HepG2 (cell line): ENCODE measurements at regions not wholly inside any gene's neighbourhood (a gene's known extent, or its start where the extent isn't known, plus 50 kb on each side); places are given as distances from the start of the nearest gene placed in this dataset.

Experiments
- ATAC-seq: fragments of 200-7000 bp; cut with Tn5 transposase; 3 replicates; pipeline ENCODE4 v1.9.1; 2020; ENCODE audit warnings: mild to moderate bottlenecking, moderate library complexity
- BruUV-seq: library from RNA; stranded (reverse); fragments of 400-500 nt; replicated peaks from 2 replicates; lab custom pipeline; 2021; lab: Mats Ljungman, UMichigan
- CTCF ChIA-PET: fragments of 300-600 bp; formaldehyde crosslinking; extraction: SDS; loops from one replicate; lab custom pipeline; 2021; ENCODE audit warnings: low total read pairs, inconsistent platforms, low intra/inter-chr PET ratio; lab: Yijun Ruan, JAX
- POLR2A ChIA-PET: fragments of 350-600 bp; sonication (Branson Sonifier 250); formaldehyde crosslinking; loops from one replicate; lab custom pipeline; 2020; ENCODE audit warnings: antibody characterized with exemption, inconsistent platforms; lab: Yijun Ruan, JAX
- DNase-seq: peaks from one replicate; pipeline ENCODE4 v3.0.0-alpha.2; 2015; ENCODE audit warnings: low spot score
- FAIRE-seq: peaks from 3 replicates; lab custom pipeline; 2011; peaks lifted over from hg19 to GRCh38; lab: Jason Lieb, UNC
- H2AFZ ChIP-seq: one replicate; pipeline ENCODE4 v1.6.1; 2011; ENCODE audit warnings: low read length, inconsistent platforms
- H3K27ac ChIP-seq: fragments of 300-600 bp; 3 replicates; pipeline ENCODE4 v1.8.0; 2011; ENCODE audit warnings: mixed run types, mild to moderate bottlenecking, mixed read lengths, low read length, inconsistent platforms; ENCODE audit not compliant: insufficient read depth; ENCODE audit errors: extremely low read length
- H3K27me3 ChIP-seq, 2 experiments: fragments of 200-600 bp in 1 of 2; 2 replicates in 1 of 2; 3 replicates in 1 of 2; pipeline versions ENCODE4 v1.6.0 to v1.8.0; 2011; ENCODE audit warnings: low read length in 2 of 2, mild to moderate bottlenecking in 2 of 2, moderate library complexity in 2 of 2, inconsistent platforms in 1 of 2; ENCODE audit not compliant: insufficient read depth in 2 of 2, control insufficient read depth in 1 of 2
- H3K36me3 ChIP-seq, 2 experiments: fragments of 200-600 bp in 1 of 2; replicated peaks in 1 of 2; 2 replicates in 1 of 2; 3 replicates in 1 of 2; pipeline versions ENCODE4 v1.5.1 to v1.8.0; 2011; ENCODE audit warnings: low read length in 2 of 2, inconsistent platforms in 1 of 2; ENCODE audit not compliant: insufficient read depth in 2 of 2, control insufficient read depth in 1 of 2
- H3K4me1 ChIP-seq: 2 replicates; pipeline ENCODE4 v1.5.1; 2012; ENCODE audit warnings: low read length, inconsistent platforms; ENCODE audit not compliant: insufficient read depth
- H3K4me2 ChIP-seq: 2 replicates; pipeline ENCODE4 v1.6.0; 2011; ENCODE audit warnings: low read depth, low read length, inconsistent platforms
- H3K4me3 ChIP-seq, 3 experiments: fragments of 200-600 bp in 1 of 3; sonication (generic), shearing (Covaris generic) in 1 of 3; replicated peaks in 1 of 3; 2 replicates each; pipeline ENCODE4 v1.5.1; 2011 to 2016; ENCODE audit warnings: low read length in 3 of 3, inconsistent platforms in 2 of 3, low read depth in 2 of 3, mild to moderate bottlenecking in 2 of 3, control low read depth in 1 of 3, mixed read lengths in 1 of 3; ENCODE audit not compliant: insufficient read depth in 1 of 3
- H3K79me2 ChIP-seq: one replicate; pipeline ENCODE4 v1.6.1; 2011; ENCODE audit warnings: low read length, inconsistent platforms; ENCODE audit not compliant: insufficient read depth
- H3K9ac ChIP-seq: 2 replicates; pipeline ENCODE4 v1.6.0; 2011; ENCODE audit warnings: mild to moderate bottlenecking, low read depth, low read length, inconsistent platforms; ENCODE audit not compliant: insufficient read depth
- H3K9me3 ChIP-seq: 2 replicates; pipeline ENCODE4 v1.5.1; 2012; ENCODE audit warnings: mild to moderate bottlenecking, low read length
- H4K20me1 ChIP-seq: 2 replicates; pipeline ENCODE4 v1.6.0; 2011; ENCODE audit warnings: inconsistent platforms, mild to moderate bottlenecking, low read length, moderate library complexity; ENCODE audit not compliant: insufficient read depth
- DZIP1 ChIP-seq: sonication (generic); formaldehyde crosslinking; IDR thresholded peaks from 2 replicates; pipeline ENCODE4 v1.5.0; 2020; ENCODE audit warnings: mild to moderate bottlenecking, missing genetic modification reagents
- FOXC1 ChIP-seq: sonication (generic); formaldehyde crosslinking; IDR thresholded peaks from 2 replicates; pipeline ENCODE4 v1.8.0; 2022; ENCODE audit warnings: mild to moderate bottlenecking, missing genetic modification reagents, borderline replicate concordance
- MED13 ChIP-seq: sonication (generic); formaldehyde crosslinking; IDR thresholded peaks from 2 replicates; pipeline ENCODE4 v1.5.0; 2020; ENCODE audit warnings: missing genetic modification reagents
- TRIM24 ChIP-seq: sonication (generic); formaldehyde crosslinking; IDR thresholded peaks from 2 replicates; pipeline ENCODE4 v1.8.0; 2022; ENCODE audit warnings: mild to moderate bottlenecking, missing genetic modification reagents
- ZBED4 ChIP-seq: sonication (generic); formaldehyde crosslinking; IDR thresholded peaks from 2 replicates; pipeline ENCODE4 v1.4.0; 2020; ENCODE audit warnings: missing genetic modification reagents, borderline replicate concordance
- ZNF276 ChIP-seq: sonication (generic); formaldehyde crosslinking; IDR thresholded peaks from 2 replicates; pipeline ENCODE4 v1.4.0; 2020; ENCODE audit warnings: mild to moderate bottlenecking, low read depth, missing genetic modification reagents
- WGBS: methylation state at CpG from one replicate; pipeline ENCODE4 v1.1.6; 2017; ENCODE audit warnings: low lambda C conversion rate; 5-methylcytosine and 5-hydroxymethylcytosine counted together
- in situ Hi-C: cut with HindIII; loops from 2 replicates; pipeline ENCODE4 v1.10.0; 2017; ENCODE audit warnings: low pct_unique_long_range_greater_than_20kb; ENCODE audit not compliant: extremely low pct_ligation_motif_present
- intact Hi-C: fragments of 100-400 bp; cut with micrococcal nuclease; formaldehyde crosslinking; loops from one replicate; pipeline ENCODE4 v1.10.0; 2022; ENCODE audit not compliant: unreplicated experiment

- H2AFZ ChIP-seq, result no peak overlapping the region
- no peaks in the 10 kb centered on the region for H4K20me1 ChIP-seq
- H3K4me1 ChIP-seq, result no peaks in the 10 kb centered on the region
- no peak overlapping the region for H3K27ac ChIP-seq
- no peak overlapping the region for H3K9ac ChIP-seq
- in situ Hi-C loops (loop anchor here (25.0 kb wide), 1 partner anchor 1548 kb away; the partner anchor contains the start of gene CNTN5), intact Hi-C loops (no loop called here)
- no peak for DNase-seq
- POLR2A ChIA-PET, result no interaction called here
- no peaks in the 10 kb centered on the region for H3K27me3 ChIP-seq
- no peak for ATAC-seq
- no peak overlapping the region for H3K4me2 ChIP-seq
- TF ChIP-seq MED13 (no peak), TRIM24 (CRISPR knock-in tag) (no peak), DZIP1 (CRISPR knock-in tag) (no peak), FOXC1 (no peak), ZNF276 (no peak), ZBED4 (no peak)
- no TSS peak for BruUV-seq
- CTCF ChIA-PET, result no interaction called here
- no peaks in the 10 kb centered on the region for H3K79me2 ChIP-seq
- H3K36me3 ChIP-seq, result no peaks in the 10 kb centered on the region
- H3K4me3 ChIP-seq, result no peak overlapping the region
- H3K9me3 ChIP-seq, result peaks cover 44% of the 10 kb centered on the region
- FAIRE-seq, result no peak
- 0% methylated on average over 1 of the region's 1 CpG for whole genome bisulfite sequencing
These were observed 1074.1 kb downstream of the JRKL start for GRCh38 chr11:97463891-97464290.
